ENCODE measurements at regions not wholly inside any gene's neighbourhood (a gene's known extent, or its start where the extent isn't known, plus 50 kb on each side); places are given as distances from the start of the nearest gene placed in this dataset.

DNA sequence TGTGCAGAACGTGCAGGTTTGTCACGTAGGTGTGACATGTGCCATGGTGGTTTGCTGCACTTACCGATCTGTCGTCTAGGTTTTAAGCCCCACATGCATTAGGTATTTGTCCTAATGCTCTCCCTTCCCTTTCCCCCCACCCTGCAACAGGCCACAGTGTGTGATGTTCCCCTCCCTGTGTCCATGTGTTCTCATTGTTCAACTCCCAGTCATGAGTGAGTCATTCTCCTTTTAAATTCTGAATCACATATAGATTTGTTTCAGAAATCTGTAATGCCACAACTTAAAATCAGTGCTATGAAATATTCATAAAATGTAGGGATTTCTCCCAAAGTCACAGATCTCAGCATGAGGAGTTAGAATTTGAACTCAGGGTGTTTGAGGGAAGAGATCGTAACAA, 552.5 kb upstream of the MBL2 start:
- no peak overlapping the region for H3K4me3 Mint-ChIP-seq (ENCODE audit: low read depth, unreplicated experiment)
- no peaks in the 10 kb centered on the region for H3K27me3 Mint-ChIP-seq (ENCODE audit: unreplicated experiment)
- H3K9me3 Mint-ChIP-seq (ENCODE audit: low read depth, unreplicated experiment) = peaks cover 2% of the 10 kb centered on the region
- H3K4me1 Mint-ChIP-seq (ENCODE audit: low read depth, unreplicated experiment) = no peaks in the 10 kb centered on the region
- TF ChIP-seq CTCF (IDR thresholded peaks at IDR 0.05; ENCODE audit: unreplicated experiment) = no peak
- CTCF ChIA-PET = interaction anchor here (0.6 kb wide), 2 partner anchors 138 to 1259 kb away, joined by 3 to 4 read pairs; no protein-coding TSS in a partner anchor
- no peak overlapping the region for H3K27ac Mint-ChIP-seq (ENCODE audit: unreplicated experiment)
- DNase-seq = no peak
- intact Hi-C loops (cut with micrococcal nuclease; ENCODE audit: unreplicated experiment) = no loop called here
- H3K36me3 Mint-ChIP-seq (ENCODE audit: insufficient read depth, unreplicated experiment) = no peaks in the 10 kb centered on the region
- no TSS peak for BruUV-seq (replicated peaks)

DNA sequence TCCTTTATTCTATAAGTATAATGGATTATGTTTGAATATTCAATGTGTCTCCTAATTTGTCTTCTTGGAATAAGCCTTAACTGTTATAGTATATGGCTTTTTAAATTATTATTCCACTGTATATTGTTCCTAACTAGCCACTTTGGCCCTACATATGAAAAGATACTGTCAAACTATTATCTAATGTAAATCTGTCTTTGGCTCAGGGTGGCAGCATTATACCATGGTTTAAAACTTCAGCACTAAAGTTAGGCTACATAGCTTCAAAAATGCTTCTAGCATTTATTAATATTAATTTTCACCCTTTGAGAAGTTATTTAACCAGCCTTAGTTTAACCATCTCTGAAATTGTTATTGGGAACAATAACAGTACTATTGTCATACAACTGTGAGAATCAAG, 543.1 kb upstream of the MBL2 start:
- CTCF ChIA-PET = no interaction called here
- no peak for TF ChIP-seq CTCF (IDR thresholded peaks at IDR 0.05; ENCODE audit: unreplicated experiment)
- H3K27me3 Mint-ChIP-seq (ENCODE audit: unreplicated experiment) = no peaks in the 10 kb centered on the region

GRCh38 chr10:53314876-53315275, 542.3 kb upstream of the MBL2 start:
- Mint-ChIP-seq H3K27ac (ENCODE audit: unreplicated experiment) (no peak overlapping the region), H3K4me3 (ENCODE audit: low read depth, unreplicated experiment) (no peak overlapping the region), H3K36me3 (ENCODE audit: insufficient read depth, unreplicated experiment) (no peaks in the 10 kb centered on the region), H3K27me3 (ENCODE audit: unreplicated experiment) (no peaks in the 10 kb centered on the region), H3K9me3 (ENCODE audit: low read depth, unreplicated experiment) (no peaks in the 10 kb centered on the region), H3K4me1 (ENCODE audit: low read depth, unreplicated experiment) (no peaks in the 10 kb centered on the region)
- peak; percentile 48 for DNase-seq
- no peak for TF ChIP-seq CTCF (IDR thresholded peaks at IDR 0.05; ENCODE audit: unreplicated experiment)
- CTCF ChIA-PET = no interaction called here
- no TSS peak for BruUV-seq (replicated peaks)
- intact Hi-C loops (cut with micrococcal nuclease; ENCODE audit: unreplicated experiment) = loop anchor here (5.0 kb wide), 1 partner anchor 363 kb away; no protein-coding TSS in a partner anchor

More for the DNA sequence above, 543.1 kb upstream of the MBL2 start:
- Mint-ChIP-seq H3K36me3 (ENCODE audit: insufficient read depth, unreplicated experiment) (no peaks in the 10 kb centered on the region), H3K27ac (ENCODE audit: unreplicated experiment) (no peak overlapping the region), H3K4me3 (ENCODE audit: low read depth, unreplicated experiment) (no peak overlapping the region), H3K4me1 (ENCODE audit: low read depth, unreplicated experiment) (no peaks in the 10 kb centered on the region), H3K9me3 (ENCODE audit: low read depth, unreplicated experiment) (no peaks in the 10 kb centered on the region)
- no peak for DNase-seq
- intact Hi-C loops (cut with micrococcal nuclease; ENCODE audit: unreplicated experiment) = loop anchor here (5.0 kb wide), 1 partner anchor 363 kb away; no protein-coding TSS in a partner anchor
- no TSS peak for BruUV-seq (replicated peaks)

GRCh38 chr10:53298443-53298842, 525.9 kb upstream of the MBL2 start:
- no peak for TF ChIP-seq CTCF (IDR thresholded peaks at IDR 0.05; ENCODE audit: unreplicated experiment)
- intact Hi-C loops (cut with micrococcal nuclease; ENCODE audit: unreplicated experiment) = no loop called here
- CTCF ChIA-PET = interaction anchor here (0.9 kb wide), 1 partner anchor 14 kb away, joined by 3 read pairs; no protein-coding TSS in a partner anchor
- Mint-ChIP-seq H3K27me3 (ENCODE audit: unreplicated experiment) (no peaks in the 10 kb centered on the region), H3K36me3 (ENCODE audit: insufficient read depth, unreplicated experiment) (no peaks in the 10 kb centered on the region), H3K27ac (ENCODE audit: unreplicated experiment) (no peak overlapping the region), H3K9me3 (ENCODE audit: low read depth, unreplicated experiment) (no peaks in the 10 kb centered on the region), H3K4me3 (ENCODE audit: low read depth, unreplicated experiment) (no peak overlapping the region), H3K4me1 (ENCODE audit: low read depth, unreplicated experiment) (no peaks in the 10 kb centered on the region)
- DNase-seq = no peak
- no TSS peak for BruUV-seq (replicated peaks)

All from Calu3 (cell line).